K562 (cell line): ENCODE measurements at regions not wholly inside any gene's neighbourhood (a gene's known extent, or its start where the extent isn't known, plus 50 kb on each side); places are given as distances from the start of the nearest gene placed in this dataset.

ENCODE experiments used
- BACH1 ChIP-seq: fragments of 200-800 bp; sonication (Bioruptor generic); IDR thresholded peaks from 2 replicates; pipeline ENCODE4 v1.6.1; 2016; ENCODE audit warnings: missing genetic modification characterization, missing compliant biosample characterization
- CHD1 ChIP-seq: fragments of 200-600 bp; sonication (generic); IDR thresholded peaks from one replicate; pipeline ENCODE4 v1.6.1; 2012; ENCODE audit warnings: mild to moderate bottlenecking, moderate library complexity, low read length, inconsistent platforms
- EGR1 ChIP-seq: fragments of 450-650 bp; conservative IDR thresholded peaks from 2 replicates; pipeline ENCODE4 v1.6.1; 2017; ENCODE audit warnings: mild to moderate bottlenecking
- EP300 ChIP-seq: IDR thresholded peaks from 2 replicates; pipeline ENCODE4 v1.6.1; 2012; ENCODE audit warnings: low read length, improper control_type of control experiment
- POLR2A ChIP-seq: fragments of 450-650 bp; conservative IDR thresholded peaks from 2 replicates; pipeline ENCODE4 v1.6.1; 2016
- POLR2AphosphoS5 ChIP-seq: IDR thresholded peaks from 2 replicates; pipeline ENCODE4 v1.6.1; 2011; ENCODE audit warnings: mild to moderate bottlenecking, low read depth, low read length, moderate library complexity; ENCODE audit not compliant: control insufficient read depth, insufficient read depth
- POLR2G ChIP-seq: fragments of 200-400 bp; formaldehyde crosslinking; IDR thresholded peaks from 2 replicates; pipeline ENCODE4 v1.6.1; 2017; ENCODE audit warnings: low read depth, mild to moderate bottlenecking, antibody characterized with exemption, low read length, moderate library complexity
- SP1 ChIP-seq: sonication (generic); formaldehyde crosslinking; IDR thresholded peaks from 2 replicates; pipeline ENCODE4 v1.8.1; 2022; ENCODE audit warnings: mild to moderate bottlenecking, missing genetic modification reagents
- SRSF7 ChIP-seq: fragments of 200-400 bp; formaldehyde crosslinking; optimal IDR thresholded peaks from 2 replicates; pipeline ENCODE3; 2017; ENCODE audit warnings: mild to moderate bottlenecking, low read depth, low read length
- ZBTB7A ChIP-seq: IDR thresholded peaks from 2 replicates; pipeline ENCODE4 v1.6.1; 2011; ENCODE audit warnings: low read depth, mild to moderate bottlenecking, low read length, moderate library complexity, borderline replicate concordance; ENCODE audit not compliant: control insufficient read depth
- ZC3H11A ChIP-seq: IDR thresholded peaks from 2 replicates; pipeline ENCODE4 v1.6.1; 2012; ENCODE audit warnings: low read depth, low read length, improper control_type of control experiment
- TF ChIP-seq, protein P1 (sequence below): sonication (generic); formaldehyde crosslinking; IDR thresholded peaks from 2 replicates; pipeline ENCODE4 v1.8.0; 2022; ENCODE audit warnings: missing genetic modification reagents, mild to moderate bottlenecking, borderline replicate concordance
- TF ChIP-seq, protein P2 (sequence below), 2 experiments: fragments of 450-650 bp; formaldehyde crosslinking in 1 of 2; IDR thresholded peaks; 2 replicates each; pipeline versions ENCODE4 v1.4.0 to v1.6.1; 2014 to 2020; ENCODE audit warnings: mild to moderate bottlenecking in 2 of 2, borderline replicate concordance in 1 of 2, low read depth in 1 of 2
- TF ChIP-seq, protein P3 (sequence below), 3 experiments: IDR thresholded peaks in 2 of 3; conservative IDR thresholded peaks in 1 of 3; 2 replicates each; pipeline ENCODE4 v1.5.1; 2011 to 2012; ENCODE audit warnings: low read length in 3 of 3, mild to moderate bottlenecking in 3 of 3, control low read depth in 2 of 3, improper control_type of control experiment in 1 of 3, inconsistent platforms in 1 of 3, low read depth in 1 of 3, mixed read lengths in 1 of 3, moderate library complexity in 1 of 3; ENCODE audit not compliant: insufficient read depth in 2 of 3

DNA sequence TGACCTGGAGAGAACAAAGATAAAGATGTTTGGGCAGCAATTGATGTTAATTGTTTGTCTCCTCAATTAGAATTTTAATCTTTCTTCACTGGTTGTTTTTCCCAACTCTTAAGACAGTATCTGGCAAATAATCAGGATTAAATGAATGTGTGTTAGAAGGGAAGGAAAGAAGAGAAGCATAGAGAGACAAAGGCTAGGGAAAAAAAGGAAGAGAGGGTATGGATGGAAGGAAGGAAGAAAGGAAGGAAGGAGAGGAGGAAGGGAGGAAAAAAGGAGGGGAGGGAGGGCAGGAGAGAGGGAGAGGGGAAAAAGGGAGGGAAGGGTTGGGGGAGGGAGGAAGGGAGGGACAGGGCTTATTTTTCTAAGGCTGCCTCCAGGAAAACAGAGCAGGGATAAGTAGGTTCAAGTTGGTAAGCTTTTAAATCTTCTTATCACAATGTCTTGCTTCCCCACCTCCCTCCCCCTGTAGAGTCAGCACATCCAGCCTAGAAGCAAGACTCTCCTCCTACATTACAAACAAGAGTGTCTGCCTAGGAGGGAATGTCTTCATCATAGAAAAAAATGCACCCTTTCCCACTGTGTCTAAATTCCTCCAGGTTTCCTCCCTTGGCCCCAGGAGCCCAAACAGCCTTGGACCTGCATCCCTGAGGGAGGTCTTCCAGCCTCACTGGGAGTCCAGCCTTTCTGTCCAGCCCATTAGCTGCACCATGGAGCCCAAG, 447.8 kb upstream of the JARID2 start:
- TF ChIP-seq POLR2A, result no peak
- TF ChIP-seq CHD1, result no peak
- TF ChIP-seq, protein P1, sequence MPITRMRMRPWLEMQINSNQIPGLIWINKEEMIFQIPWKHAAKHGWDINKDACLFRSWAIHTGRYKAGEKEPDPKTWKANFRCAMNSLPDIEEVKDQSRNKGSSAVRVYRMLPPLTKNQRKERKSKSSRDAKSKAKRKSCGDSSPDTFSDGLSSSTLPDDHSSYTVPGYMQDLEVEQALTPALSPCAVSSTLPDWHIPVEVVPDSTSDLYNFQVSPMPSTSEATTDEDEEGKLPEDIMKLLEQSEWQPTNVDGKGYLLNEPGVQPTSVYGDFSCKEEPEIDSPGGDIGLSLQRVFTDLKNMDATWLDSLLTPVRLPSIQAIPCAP (CRISPR knock-in tag), result no peak
- TF ChIP-seq, protein P2, sequence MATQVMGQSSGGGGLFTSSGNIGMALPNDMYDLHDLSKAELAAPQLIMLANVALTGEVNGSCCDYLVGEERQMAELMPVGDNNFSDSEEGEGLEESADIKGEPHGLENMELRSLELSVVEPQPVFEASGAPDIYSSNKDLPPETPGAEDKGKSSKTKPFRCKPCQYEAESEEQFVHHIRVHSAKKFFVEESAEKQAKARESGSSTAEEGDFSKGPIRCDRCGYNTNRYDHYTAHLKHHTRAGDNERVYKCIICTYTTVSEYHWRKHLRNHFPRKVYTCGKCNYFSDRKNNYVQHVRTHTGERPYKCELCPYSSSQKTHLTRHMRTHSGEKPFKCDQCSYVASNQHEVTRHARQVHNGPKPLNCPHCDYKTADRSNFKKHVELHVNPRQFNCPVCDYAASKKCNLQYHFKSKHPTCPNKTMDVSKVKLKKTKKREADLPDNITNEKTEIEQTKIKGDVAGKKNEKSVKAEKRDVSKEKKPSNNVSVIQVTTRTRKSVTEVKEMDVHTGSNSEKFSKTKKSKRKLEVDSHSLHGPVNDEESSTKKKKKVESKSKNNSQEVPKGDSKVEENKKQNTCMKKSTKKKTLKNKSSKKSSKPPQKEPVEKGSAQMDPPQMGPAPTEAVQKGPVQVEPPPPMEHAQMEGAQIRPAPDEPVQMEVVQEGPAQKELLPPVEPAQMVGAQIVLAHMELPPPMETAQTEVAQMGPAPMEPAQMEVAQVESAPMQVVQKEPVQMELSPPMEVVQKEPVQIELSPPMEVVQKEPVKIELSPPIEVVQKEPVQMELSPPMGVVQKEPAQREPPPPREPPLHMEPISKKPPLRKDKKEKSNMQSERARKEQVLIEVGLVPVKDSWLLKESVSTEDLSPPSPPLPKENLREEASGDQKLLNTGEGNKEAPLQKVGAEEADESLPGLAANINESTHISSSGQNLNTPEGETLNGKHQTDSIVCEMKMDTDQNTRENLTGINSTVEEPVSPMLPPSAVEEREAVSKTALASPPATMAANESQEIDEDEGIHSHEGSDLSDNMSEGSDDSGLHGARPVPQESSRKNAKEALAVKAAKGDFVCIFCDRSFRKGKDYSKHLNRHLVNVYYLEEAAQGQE (IDR thresholded peaks at IDR 0.05; ENCODE audit: borderline replicate concordance), result no peak
- TF ChIP-seq, protein P2 (CRISPR knock-in tag; IDR thresholded peaks at IDR 0.05; ENCODE audit: low read depth), result no peak
- no peak for TF ChIP-seq SP1
- TF ChIP-seq BACH1 (tag), result no peak
- TF ChIP-seq, protein P3, sequence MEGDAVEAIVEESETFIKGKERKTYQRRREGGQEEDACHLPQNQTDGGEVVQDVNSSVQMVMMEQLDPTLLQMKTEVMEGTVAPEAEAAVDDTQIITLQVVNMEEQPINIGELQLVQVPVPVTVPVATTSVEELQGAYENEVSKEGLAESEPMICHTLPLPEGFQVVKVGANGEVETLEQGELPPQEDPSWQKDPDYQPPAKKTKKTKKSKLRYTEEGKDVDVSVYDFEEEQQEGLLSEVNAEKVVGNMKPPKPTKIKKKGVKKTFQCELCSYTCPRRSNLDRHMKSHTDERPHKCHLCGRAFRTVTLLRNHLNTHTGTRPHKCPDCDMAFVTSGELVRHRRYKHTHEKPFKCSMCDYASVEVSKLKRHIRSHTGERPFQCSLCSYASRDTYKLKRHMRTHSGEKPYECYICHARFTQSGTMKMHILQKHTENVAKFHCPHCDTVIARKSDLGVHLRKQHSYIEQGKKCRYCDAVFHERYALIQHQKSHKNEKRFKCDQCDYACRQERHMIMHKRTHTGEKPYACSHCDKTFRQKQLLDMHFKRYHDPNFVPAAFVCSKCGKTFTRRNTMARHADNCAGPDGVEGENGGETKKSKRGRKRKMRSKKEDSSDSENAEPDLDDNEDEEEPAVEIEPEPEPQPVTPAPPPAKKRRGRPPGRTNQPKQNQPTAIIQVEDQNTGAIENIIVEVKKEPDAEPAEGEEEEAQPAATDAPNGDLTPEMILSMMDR (IDR thresholded peaks at IDR 0.05 in 2 of 3, conservative IDR thresholded peaks at IDR 0.05 in 1 of 3; ENCODE audit: insufficient read depth in 2 of 3, low read depth in 1 of 3, low read length in 3 of 3), result no peak
- TF ChIP-seq ZBTB7A, result no peak
- TF ChIP-seq ZC3H11A, result no peak
- no peak for TF ChIP-seq EGR1
- TF ChIP-seq EP300, result no peak
- TF ChIP-seq SRSF7, result no peak
- no peak for TF ChIP-seq POLR2G
- TF ChIP-seq POLR2AphosphoS5, result no peak
